GM21367 (cell line): ENCODE measurements at regions not wholly inside any gene's neighbourhood (a gene's known extent, or its start where the extent isn't known, plus 50 kb on each side); places are given as distances from the start of the nearest gene placed in this dataset.
"Not testable (repeated sequence)": the region's sequence is repeated elsewhere in the genome, so short reads cannot be mapped to it uniquely, and the experiment has no call there.

Experiments used
- ATAC-seq: cut with Tn5 transposase; IDR thresholded peaks from one replicate; pipeline ENCODE4 v1.9.1; 2021; ENCODE audit not compliant: unreplicated experiment

DNA sequence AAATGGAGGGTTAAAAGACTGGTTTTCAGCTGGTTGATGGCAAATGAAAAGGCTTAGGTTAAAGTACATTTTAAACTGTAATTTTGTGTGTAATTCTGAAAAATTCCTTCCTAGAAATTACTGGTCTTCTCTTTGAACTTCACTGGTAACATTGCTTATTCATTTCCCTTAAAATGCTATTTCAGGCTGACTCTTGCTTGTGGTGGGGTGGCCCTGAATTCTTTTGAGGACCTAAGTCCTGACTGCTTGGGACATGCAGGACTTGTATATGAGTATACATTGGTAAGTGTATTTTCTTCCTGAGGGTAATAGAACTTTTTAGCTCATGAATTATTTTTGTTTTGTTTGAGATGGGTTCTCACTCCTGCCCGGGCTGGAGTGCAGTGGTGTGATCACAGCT is 63.0 kb upstream of the ERV3-1 start:
- not testable (repeated sequence) for ATAC-seq

DNA sequence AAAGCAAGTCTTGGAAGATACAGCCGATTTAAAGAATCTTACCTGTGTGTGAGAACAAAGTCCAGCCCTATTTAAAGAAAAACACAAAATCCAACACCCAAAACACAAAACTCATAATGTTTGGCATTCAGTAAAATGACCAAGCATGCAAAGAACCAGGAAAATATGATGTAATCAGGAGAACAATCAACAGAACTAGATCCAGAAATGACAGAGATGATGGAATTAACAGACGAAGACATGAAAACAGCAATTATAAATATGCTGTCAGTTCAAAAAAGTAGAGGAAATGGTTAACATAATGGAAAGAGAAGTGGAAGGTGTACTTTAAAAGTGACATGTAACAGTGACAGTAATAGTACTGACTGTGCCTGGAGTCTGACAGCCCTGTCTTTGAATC is 56.1 kb upstream of the ERV3-1 start:
- ATAC-seq: not testable (repeated sequence)

GRCh38 chr7:65059247-65059646 is 52.8 kb upstream of the ERV3-1 start:
- not testable (repeated sequence) for ATAC-seq
